ENCODE measurements at regions not wholly inside any gene's neighbourhood (a gene's known extent, or its start where the extent isn't known, plus 50 kb on each side); places are given as distances from the start of the nearest gene placed in this dataset.

DNA sequence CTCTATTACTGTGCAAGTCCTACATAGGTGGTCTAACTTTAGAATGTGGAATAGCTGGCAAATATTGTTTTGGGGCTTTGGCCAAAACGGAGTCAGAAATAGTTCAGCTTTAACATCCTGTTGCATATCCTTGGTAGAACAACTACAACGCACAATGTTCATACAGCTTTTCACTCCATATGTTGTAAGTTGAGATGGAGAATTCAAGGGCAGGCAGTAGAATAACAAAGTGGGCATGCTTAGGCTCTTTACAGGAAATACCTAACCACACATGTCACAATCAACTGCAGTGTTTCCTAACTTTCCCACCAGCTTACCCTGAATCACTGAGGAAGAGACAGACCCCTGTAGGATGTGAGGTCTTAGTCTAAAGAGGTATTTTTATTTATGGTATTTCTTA is 122.3 kb downstream of the PPP1R3A start:
- SMC1A ChIA-PET (ENCODE audit: uncharacterized antibody, unreplicated experiment), result interaction anchor here (0.7 to 1.7 kb wide), 3 partner anchors 9 to 35 kb away, joined by 3 to 5 read pairs (median 5); no protein-coding TSS in a partner anchor
- in situ Hi-C loops (cut with MboI), result no loop called here
- Histone ChIP-seq H3K9me3 (replicated peaks; ENCODE audit: control insufficient read depth, insufficient read depth, low read length) (no peaks in the 10 kb centered on the region), H4K20me1 (ENCODE audit: control insufficient read depth, insufficient read depth) (no peaks in the 10 kb centered on the region), H3K36me3 (ENCODE audit: control insufficient read depth in 2 of 2, insufficient read depth in 2 of 2, low read length in 1 of 2) (no peaks in the 10 kb centered on the region), H3K79me2 (ENCODE audit: control insufficient read depth, insufficient read depth, low read length) (no peaks in the 10 kb centered on the region), H3K9ac (ENCODE audit: control insufficient read depth, insufficient read depth, low read length) (no peak overlapping the region), H3K27ac (ENCODE audit: control insufficient read depth, insufficient read depth) (no peak overlapping the region), H3K4me2 (ENCODE audit: control insufficient read depth, insufficient read depth) (no peak overlapping the region), H3K27me3 (replicated peaks in 1 of 2; ENCODE audit: control insufficient read depth in 2 of 2, insufficient read depth in 2 of 2, low read length in 1 of 2) (no peaks in the 10 kb centered on the region), H3K4me1 (ENCODE audit: control insufficient read depth, insufficient read depth, low read length) (no peaks in the 10 kb centered on the region), H2AFZ (ENCODE audit: control insufficient read depth, low read depth, low read length) (no peak overlapping the region), H3K4me3 (no peak overlapping the region)
- DNase-seq (ENCODE audit: low read depth, low spot score) (no peak), FAIRE-seq (no peak), ATAC-seq (no peak)
- POLR2A ChIA-PET, result no interaction called here
- RAD21 ChIA-PET (ENCODE audit: unreplicated experiment), result no interaction called here
- WGBS (ENCODE audit: insufficient coverage, insufficient replicate concordance, low lambda C conversion rate, missing lambda C conversion rate), result 0% methylated on average over 2 of the region's 2 CpGs
- TF ChIP-seq, protein P1, sequence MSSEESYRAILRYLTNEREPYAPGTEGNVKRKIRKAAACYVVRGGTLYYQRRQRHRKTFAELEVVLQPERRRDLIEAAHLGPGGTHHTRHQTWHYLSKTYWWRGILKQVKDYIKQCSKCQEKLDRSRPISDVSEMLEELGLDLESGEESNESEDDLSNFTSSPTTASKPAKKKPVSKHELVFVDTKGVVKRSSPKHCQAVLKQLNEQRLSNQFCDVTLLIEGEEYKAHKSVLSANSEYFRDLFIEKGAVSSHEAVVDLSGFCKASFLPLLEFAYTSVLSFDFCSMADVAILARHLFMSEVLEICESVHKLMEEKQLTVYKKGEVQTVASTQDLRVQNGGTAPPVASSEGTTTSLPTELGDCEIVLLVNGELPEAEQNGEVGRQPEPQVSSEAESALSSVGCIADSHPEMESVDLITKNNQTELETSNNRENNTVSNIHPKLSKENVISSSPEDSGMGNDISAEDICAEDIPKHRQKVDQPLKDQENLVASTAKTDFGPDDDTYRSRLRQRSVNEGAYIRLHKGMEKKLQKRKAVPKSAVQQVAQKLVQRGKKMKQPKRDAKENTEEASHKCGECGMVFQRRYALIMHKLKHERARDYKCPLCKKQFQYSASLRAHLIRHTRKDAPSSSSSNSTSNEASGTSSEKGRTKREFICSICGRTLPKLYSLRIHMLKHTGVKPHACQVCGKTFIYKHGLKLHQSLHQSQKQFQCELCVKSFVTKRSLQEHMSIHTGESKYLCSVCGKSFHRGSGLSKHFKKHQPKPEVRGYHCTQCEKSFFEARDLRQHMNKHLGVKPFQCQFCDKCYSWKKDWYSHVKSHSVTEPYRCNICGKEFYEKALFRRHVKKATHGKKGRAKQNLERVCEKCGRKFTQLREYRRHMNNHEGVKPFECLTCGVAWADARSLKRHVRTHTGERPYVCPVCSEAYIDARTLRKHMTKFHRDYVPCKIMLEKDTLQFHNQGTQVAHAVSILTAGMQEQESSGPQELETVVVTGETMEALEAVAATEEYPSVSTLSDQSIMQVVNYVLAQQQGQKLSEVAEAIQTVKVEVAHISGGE (CRISPR knock-in tag; IDR thresholded peaks at IDR 0.05), result no peak
- no peak for TF ChIP-seq GABPA (IDR thresholded peaks at IDR 0.05; ENCODE audit: low read depth)
- no peak for TF ChIP-seq TCF7 (IDR thresholded peaks at IDR 0.05; ENCODE audit: borderline replicate concordance)
- no peak for TF ChIP-seq KDM1A (IDR thresholded peaks at IDR 0.05; ENCODE audit: borderline replicate concordance)
- no peak for TF ChIP-seq ZZZ3 (IDR thresholded peaks at IDR 0.05; ENCODE audit: control insufficient read depth, insufficient read length, low read depth)
- no peak for TF ChIP-seq SMAD1 (IDR thresholded peaks at IDR 0.05; ENCODE audit: low read depth, partially characterized antibody)
- TF ChIP-seq FOXK2 (IDR thresholded peaks at IDR 0.05), result no peak
- TF ChIP-seq NBN (IDR thresholded peaks at IDR 0.05), result no peak
- no peak for TF ChIP-seq BCLAF1 (IDR thresholded peaks at IDR 0.05)
- no peak for TF ChIP-seq ETV6 (conservative IDR thresholded peaks at IDR 0.05 in 1 of 2, IDR thresholded peaks at IDR 0.05 in 1 of 2; ENCODE audit: borderline replicate concordance in 1 of 2, low read depth in 1 of 2)
- TF ChIP-seq ZNF274 (IDR thresholded peaks at IDR 0.05; ENCODE audit: insufficient read depth, insufficient read length), result no peak
- TF ChIP-seq RELA (IDR thresholded peaks at IDR 0.05; ENCODE audit: borderline replicate concordance, partially characterized antibody), result no peak
- intact Hi-C loops (cut with micrococcal nuclease; ENCODE audit: unreplicated experiment), result no loop called here
- no TSS peak for BruUV-seq (replicated peaks)
- CTCF ChIA-PET, result interaction anchor here (0.7 to 1.4 kb wide), 3 partner anchors 22 to 85 kb away, joined by 3 read pairs; no protein-coding TSS in a partner anchor
